Uterus (tissue), 2 donors: ENCODE measurements at regions not wholly inside any gene's neighbourhood (a gene's known extent, or its start where the extent isn't known, plus 50 kb on each side); places are given as distances from the start of the nearest gene placed in this dataset.

Source experiments
- POLR2A ChIP-seq, 2 donors: fragments of 450-650 bp; IDR thresholded peaks; one replicate each; pipeline ENCODE4 v1.6.1; 2016; ENCODE audit warnings: antibody characterized with exemption in 2 of 2, mild to moderate bottlenecking in 1 of 2, moderate library complexity in 1 of 2
- TF ChIP-seq, protein P1 (sequence below), 4 experiments: fragments of 200-600 bp in 2 of 4; fragments of 450-650 bp in 2 of 4; sonication (generic) in 2 of 4; IDR thresholded peaks; one replicate each; pipeline ENCODE4 v1.5.1; 2016 to 2019; ENCODE audit warnings: antibody characterized with exemption in 4 of 4, mild to moderate bottlenecking in 2 of 4, moderate library complexity in 1 of 4

DNA sequence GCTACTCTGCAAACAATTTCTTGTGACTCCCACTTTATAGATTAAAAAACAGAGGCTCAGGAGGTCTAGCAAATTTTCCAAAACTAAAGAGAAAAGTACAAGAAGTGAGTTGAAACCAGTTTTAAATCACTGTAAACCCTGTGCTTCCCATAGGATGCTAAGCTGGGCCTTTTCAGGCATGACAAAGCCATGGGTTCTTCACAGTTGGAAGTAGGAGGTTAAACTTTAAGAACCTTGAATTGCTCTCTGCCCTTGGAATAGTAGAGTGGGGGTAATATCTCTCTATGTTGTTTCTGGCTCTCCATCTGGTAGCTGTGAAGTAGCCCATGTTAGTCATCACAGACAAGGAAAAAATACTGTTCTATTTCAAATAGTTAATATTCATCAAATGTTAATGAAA, 193.6 kb upstream of the SATB1 start:
- TF ChIP-seq, protein P1, sequence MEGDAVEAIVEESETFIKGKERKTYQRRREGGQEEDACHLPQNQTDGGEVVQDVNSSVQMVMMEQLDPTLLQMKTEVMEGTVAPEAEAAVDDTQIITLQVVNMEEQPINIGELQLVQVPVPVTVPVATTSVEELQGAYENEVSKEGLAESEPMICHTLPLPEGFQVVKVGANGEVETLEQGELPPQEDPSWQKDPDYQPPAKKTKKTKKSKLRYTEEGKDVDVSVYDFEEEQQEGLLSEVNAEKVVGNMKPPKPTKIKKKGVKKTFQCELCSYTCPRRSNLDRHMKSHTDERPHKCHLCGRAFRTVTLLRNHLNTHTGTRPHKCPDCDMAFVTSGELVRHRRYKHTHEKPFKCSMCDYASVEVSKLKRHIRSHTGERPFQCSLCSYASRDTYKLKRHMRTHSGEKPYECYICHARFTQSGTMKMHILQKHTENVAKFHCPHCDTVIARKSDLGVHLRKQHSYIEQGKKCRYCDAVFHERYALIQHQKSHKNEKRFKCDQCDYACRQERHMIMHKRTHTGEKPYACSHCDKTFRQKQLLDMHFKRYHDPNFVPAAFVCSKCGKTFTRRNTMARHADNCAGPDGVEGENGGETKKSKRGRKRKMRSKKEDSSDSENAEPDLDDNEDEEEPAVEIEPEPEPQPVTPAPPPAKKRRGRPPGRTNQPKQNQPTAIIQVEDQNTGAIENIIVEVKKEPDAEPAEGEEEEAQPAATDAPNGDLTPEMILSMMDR (IDR thresholded peaks at IDR 0.05), result no peak
- TF ChIP-seq POLR2A (IDR thresholded peaks at IDR 0.05), result no peak
